MM.1S (cell line): ENCODE measurements at regions not wholly inside any gene's neighbourhood (a gene's known extent, or its start where the extent isn't known, plus 50 kb on each side); places are given as distances from the start of the nearest gene placed in this dataset.

ENCODE experiments used
- DNase-seq: peaks from one replicate; pipeline ENCODE4 v3.0.0-alpha.2; 2015
- H2AFZ ChIP-seq: fragments of 300-600 bp; sonication (generic); 2 replicates; pipeline ENCODE4 v1.6.0; 2016; ENCODE audit warnings: antibody characterized with exemption, low read length
- H3F3A ChIP-seq: fragments of 300-600 bp; sonication (generic); 2 replicates; pipeline ENCODE4 v1.6.1; 2016; ENCODE audit warnings: mild to moderate bottlenecking, antibody characterized with exemption, low read length, moderate library complexity, mixed read lengths; ENCODE audit not compliant: insufficient read depth
- H3K27ac ChIP-seq: fragments of 300-600 bp; sonication (generic); 2 replicates; pipeline ENCODE4 v1.5.1; 2016; ENCODE audit warnings: mild to moderate bottlenecking, low read length
- H3K27me3 ChIP-seq: fragments of 300-600 bp; sonication (generic); replicated peaks from 2 replicates; pipeline ENCODE4 v1.6.0; 2016; ENCODE audit warnings: low read length; ENCODE audit not compliant: insufficient read depth
- H3K36me3 ChIP-seq: fragments of 300-600 bp; sonication (generic); replicated peaks from 2 replicates; pipeline ENCODE4 v1.6.1; 2016; ENCODE audit warnings: mild to moderate bottlenecking, low read length, mixed read lengths; ENCODE audit not compliant: insufficient read depth
- H3K4me1 ChIP-seq: fragments of 300-600 bp; sonication (generic); 2 replicates; pipeline ENCODE4 v1.6.1; 2016; ENCODE audit warnings: low read length, mixed read lengths
- H3K4me2 ChIP-seq: fragments of 300-600 bp; sonication (generic); 2 replicates; pipeline ENCODE4 v1.6.0; 2016; ENCODE audit warnings: low read depth, low read length
- H3K4me3 ChIP-seq: fragments of 300-600 bp; sonication (generic); 2 replicates; pipeline ENCODE4 v1.5.1; 2016; ENCODE audit warnings: low read length, mixed read lengths
- H3K79me2 ChIP-seq: fragments of 300-600 bp; sonication (generic); 2 replicates; pipeline ENCODE4 v1.6.1; 2016; ENCODE audit warnings: mixed run types, low read length, mixed read lengths
- H3K9ac ChIP-seq: fragments of 300-600 bp; sonication (generic); 2 replicates; pipeline ENCODE4 v1.6.1; 2016; ENCODE audit warnings: low read length, mixed read lengths
- H3K9me2 ChIP-seq: fragments of 300-600 bp; sonication (generic); replicated peaks from 2 replicates; pipeline ENCODE4 v1.6.1; 2016; ENCODE audit warnings: mild to moderate bottlenecking, low read length, mixed read lengths; ENCODE audit not compliant: insufficient read depth
- H3K9me3 ChIP-seq: fragments of 300-600 bp; sonication (generic); replicated peaks from 2 replicates; pipeline ENCODE4 v1.6.1; 2016; ENCODE audit warnings: mild to moderate bottlenecking, low read length, mixed read lengths; ENCODE audit not compliant: insufficient read depth
- H4K20me1 ChIP-seq: fragments of 300-600 bp; sonication (generic); 2 replicates; pipeline ENCODE4 v1.6.1; 2016; ENCODE audit warnings: mild to moderate bottlenecking, low read length, moderate library complexity, mixed read lengths; ENCODE audit not compliant: insufficient read depth
- EZH2 ChIP-seq: fragments of 300-600 bp; sonication (generic); optimal IDR thresholded peaks from 2 replicates; pipeline ENCODE3; 2017; ENCODE audit warnings: low read depth, mild to moderate bottlenecking, antibody characterized with exemption, low read length, mixed read lengths
- EZH2phosphoT487 ChIP-seq: fragments of 300-600 bp; sonication (generic); IDR thresholded peaks from 2 replicates; pipeline ENCODE4 v1.6.1; 2018; ENCODE audit warnings: antibody characterized with exemption, low read length
- TF ChIP-seq, protein P1 (sequence below): fragments of 300-600 bp; sonication (generic); IDR thresholded peaks from 2 replicates; pipeline ENCODE4 v1.5.1; 2016; ENCODE audit warnings: antibody characterized with exemption, low read length, mixed read lengths

DNA sequence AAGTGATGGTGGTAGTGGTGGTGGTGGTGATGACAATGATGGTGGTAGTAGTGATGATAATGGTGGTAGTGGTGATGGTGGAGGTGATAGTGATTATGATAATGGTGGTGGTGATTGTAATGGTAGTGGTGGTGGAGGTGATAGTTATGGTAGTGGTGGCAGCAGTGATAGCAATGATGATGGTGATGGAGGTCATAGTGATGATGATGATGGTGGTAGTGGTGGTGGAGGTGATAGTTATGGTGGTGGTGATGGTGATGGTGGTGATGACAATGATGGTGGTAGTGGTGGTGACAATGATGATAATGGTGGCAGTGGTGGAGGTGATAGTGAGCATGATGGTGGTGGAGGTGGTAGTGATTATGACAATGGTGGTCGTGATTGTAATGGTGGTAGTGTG is 191.7 kb upstream of the RNF32 start:
- H3K27ac ChIP-seq: no peak overlapping the region
- no peak for DNase-seq
- no peaks in the 10 kb centered on the region for H3K36me3 ChIP-seq
- H3K4me1 ChIP-seq: no peaks in the 10 kb centered on the region
- H2AFZ ChIP-seq: no peak overlapping the region
- no peaks in the 10 kb centered on the region for H3F3A ChIP-seq
- H4K20me1 ChIP-seq: no peaks in the 10 kb centered on the region
- H3K4me3 ChIP-seq: no peak overlapping the region
- H3K9ac ChIP-seq: no peak overlapping the region
- H3K4me2 ChIP-seq: no peak overlapping the region
- H3K9me3 ChIP-seq: no peaks in the 10 kb centered on the region
- H3K79me2 ChIP-seq: no peaks in the 10 kb centered on the region
- no peak for TF ChIP-seq EZH2phosphoT487
- TF ChIP-seq, protein P1, sequence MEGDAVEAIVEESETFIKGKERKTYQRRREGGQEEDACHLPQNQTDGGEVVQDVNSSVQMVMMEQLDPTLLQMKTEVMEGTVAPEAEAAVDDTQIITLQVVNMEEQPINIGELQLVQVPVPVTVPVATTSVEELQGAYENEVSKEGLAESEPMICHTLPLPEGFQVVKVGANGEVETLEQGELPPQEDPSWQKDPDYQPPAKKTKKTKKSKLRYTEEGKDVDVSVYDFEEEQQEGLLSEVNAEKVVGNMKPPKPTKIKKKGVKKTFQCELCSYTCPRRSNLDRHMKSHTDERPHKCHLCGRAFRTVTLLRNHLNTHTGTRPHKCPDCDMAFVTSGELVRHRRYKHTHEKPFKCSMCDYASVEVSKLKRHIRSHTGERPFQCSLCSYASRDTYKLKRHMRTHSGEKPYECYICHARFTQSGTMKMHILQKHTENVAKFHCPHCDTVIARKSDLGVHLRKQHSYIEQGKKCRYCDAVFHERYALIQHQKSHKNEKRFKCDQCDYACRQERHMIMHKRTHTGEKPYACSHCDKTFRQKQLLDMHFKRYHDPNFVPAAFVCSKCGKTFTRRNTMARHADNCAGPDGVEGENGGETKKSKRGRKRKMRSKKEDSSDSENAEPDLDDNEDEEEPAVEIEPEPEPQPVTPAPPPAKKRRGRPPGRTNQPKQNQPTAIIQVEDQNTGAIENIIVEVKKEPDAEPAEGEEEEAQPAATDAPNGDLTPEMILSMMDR: no peak
- H3K9me2 ChIP-seq: no peaks in the 10 kb centered on the region
- H3K27me3 ChIP-seq: peaks cover 59% of the 10 kb centered on the region; the same call in 1 of the 2 replicates

DNA sequence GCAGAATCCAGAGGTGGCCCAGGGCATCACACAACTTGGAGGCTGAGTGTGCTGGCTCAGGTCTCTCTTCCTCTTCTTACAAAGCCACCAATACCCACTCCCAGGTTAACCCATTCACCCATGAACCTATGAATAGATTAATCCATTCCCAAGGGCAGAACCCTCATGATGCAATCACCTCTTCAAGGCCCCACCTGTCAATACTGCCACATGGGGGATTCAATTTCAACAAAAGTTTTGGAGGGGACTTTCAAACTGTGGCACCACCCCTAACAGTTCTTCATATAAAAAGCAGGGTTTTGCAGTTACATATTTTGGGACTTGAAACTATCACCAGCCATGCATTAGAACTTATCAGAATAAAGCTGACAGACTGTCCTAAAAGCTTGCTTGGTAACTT is 193.6 kb upstream of the RNF32 start:
- no peak overlapping the region for H3K27ac ChIP-seq
- no peak for TF ChIP-seq EZH2
- TF ChIP-seq EZH2phosphoT487: no peak
- TF ChIP-seq, protein P1: no peak
- no peaks in the 10 kb centered on the region for H3K9me2 ChIP-seq
- H3K4me3 ChIP-seq: no peak overlapping the region
- H2AFZ ChIP-seq: no peak overlapping the region
- no peak overlapping the region for H3K9ac ChIP-seq
- no peaks in the 10 kb centered on the region for H3K9me3 ChIP-seq
- no peaks in the 10 kb centered on the region for H3K79me2 ChIP-seq
- H3F3A ChIP-seq: no peaks in the 10 kb centered on the region
- no peak overlapping the region for H3K4me2 ChIP-seq
- H3K4me1 ChIP-seq: no peaks in the 10 kb centered on the region
- no peak for DNase-seq
- peaks cover 58% of the 10 kb centered on the region; the same call in 1 of the 2 replicates for H3K27me3 ChIP-seq
- H4K20me1 ChIP-seq: no peaks in the 10 kb centered on the region
- no peaks in the 10 kb centered on the region for H3K36me3 ChIP-seq

DNA sequence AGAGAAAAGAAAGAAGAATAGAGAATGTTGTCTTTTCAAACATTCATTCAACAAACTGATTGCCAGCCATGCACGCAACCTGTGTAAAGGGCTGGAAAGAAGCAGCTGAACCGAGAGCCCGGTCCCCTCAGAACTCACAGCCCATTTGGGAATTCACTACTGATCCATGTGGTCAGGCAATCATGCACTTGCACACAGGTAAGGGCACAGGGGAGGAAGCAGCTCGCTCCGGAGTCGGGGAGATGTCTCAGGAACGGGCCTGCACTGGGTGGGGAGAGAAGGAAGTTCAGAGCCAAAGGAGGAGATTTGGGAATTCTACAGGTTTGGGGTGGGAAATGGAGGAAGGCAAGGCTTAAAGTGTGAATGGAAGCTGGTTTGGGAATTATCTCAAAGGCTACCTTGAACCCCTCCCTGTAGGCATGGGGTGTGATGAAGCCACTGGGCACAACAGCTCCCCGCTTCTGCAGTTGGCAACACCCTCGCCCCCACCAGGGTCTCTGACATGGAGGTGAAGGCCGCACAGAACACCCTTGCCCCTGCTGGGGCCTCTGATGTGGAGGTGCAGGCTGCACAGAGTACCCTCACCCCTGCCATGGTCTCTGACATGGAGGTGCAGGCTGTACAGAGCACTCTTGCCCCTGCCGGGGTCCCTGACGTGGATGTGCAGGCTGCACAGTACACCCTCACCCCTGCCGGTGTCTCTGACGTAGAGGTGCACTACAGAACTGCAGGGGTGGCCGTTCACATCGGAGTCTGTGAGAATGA is 194.4 kb upstream of the RNF32 start:
- H3K27me3 ChIP-seq: peaks cover 53% of the 10 kb centered on the region; the same call in 1 of the 2 replicates
- no peaks in the 10 kb centered on the region for H3K79me2 ChIP-seq
- no peaks in the 10 kb centered on the region for H3K9me3 ChIP-seq
- H4K20me1 ChIP-seq: no peaks in the 10 kb centered on the region
- H3K4me1 ChIP-seq: no peaks in the 10 kb centered on the region
- H3K36me3 ChIP-seq: no peaks in the 10 kb centered on the region
- H3K9me2 ChIP-seq: no peaks in the 10 kb centered on the region
- H3K4me3 ChIP-seq: no peak overlapping the region
- DNase-seq: no peak
- no peak overlapping the region for H3K27ac ChIP-seq
- H2AFZ ChIP-seq: no peak overlapping the region
- no peak overlapping the region for H3K9ac ChIP-seq
- no peaks in the 10 kb centered on the region for H3F3A ChIP-seq
- TF ChIP-seq, protein P1: no peak
- TF ChIP-seq EZH2phosphoT487: no peak
- TF ChIP-seq EZH2: no peak
- no peak overlapping the region for H3K4me2 ChIP-seq
